ENCODE measurements at regions not wholly inside any gene's neighbourhood (a gene's known extent, or its start where the extent isn't known, plus 50 kb on each side); places are given as distances from the start of the nearest gene placed in this dataset.

- TF ChIP-seq EZH2 (IDR thresholded peaks at IDR 0.05; ENCODE audit: low read length, unreplicated experiment) (no peak), CTCF (conservative IDR thresholded peaks at IDR 0.05; ENCODE audit: low read depth, low read length) (no peak), EZH2phosphoT487 (IDR thresholded peaks at IDR 0.05; ENCODE audit: borderline replicate concordance, low read length) (no peak)
Observed at GRCh38 chr20:39106791-39107190, 144.6 kb downstream of the DHX35 start.
